Caco-2 (cell line): ENCODE measurements at regions not wholly inside any gene's neighbourhood (a gene's known extent, or its start where the extent isn't known, plus 50 kb on each side); places are given as distances from the start of the nearest gene placed in this dataset.

Experiments used
- BruUV-seq: library from RNA; stranded (reverse); fragments of 400-500 nt; replicated peaks from 2 replicates; lab custom pipeline; 2021; lab: Mats Ljungman, UMichigan
- CTCF ChIA-PET: fragments of 300-600 bp; sonication (Branson Sonifier 250); formaldehyde crosslinking; loops from one replicate; lab custom pipeline; 2022; ENCODE audit warnings: antibody characterized with exemption; lab: Charles Lee
- POLR2A ChIA-PET: fragments of 300-600 bp; sonication (Branson Sonifier 250); formaldehyde crosslinking; loops from one replicate; lab custom pipeline; 2022; ENCODE audit warnings: antibody characterized with exemption; lab: Charles Lee
- DNase-seq, 2 experiments: peaks; one replicate each; pipeline versions ENCODE4 v3.0.0 to v3.0.0-alpha.2; 2020 to 2022
- H3K27me3 ChIP-seq: replicated peaks from 2 replicates; pipeline ENCODE4 v1.6.0; 2011; ENCODE audit warnings: low read length; ENCODE audit not compliant: control insufficient read depth, insufficient read depth
- H3K36me3 ChIP-seq: 2 replicates; pipeline ENCODE4 v1.5.1; 2011; ENCODE audit warnings: low read length; ENCODE audit not compliant: control insufficient read depth, insufficient read depth
- H3K4me1 ChIP-seq: fragments of 250-450 bp; sonication (Bioruptor Pico); 2 replicates; pipeline ENCODE4 v1.5.1; 2020; ENCODE audit warnings: mild to moderate bottlenecking
- H3K4me3 ChIP-seq: 2 replicates; pipeline ENCODE4 v1.5.1; 2011; ENCODE audit warnings: low read depth, mild to moderate bottlenecking, control low read depth, low read length
- H3K9me3 ChIP-seq: fragments of 250-450 bp; sonication (Bioruptor Pico); 2 replicates; pipeline ENCODE4 v1.5.1; 2020; ENCODE audit warnings: mild to moderate bottlenecking, moderate library complexity
- H3K27ac Mint-ChIP-seq: one replicate; pipeline ENCODE4 v1.8.0; 2022; ENCODE audit warnings: mixed read lengths; ENCODE audit not compliant: unreplicated experiment
- H3K27me3 Mint-ChIP-seq: one replicate; pipeline ENCODE4 v1.8.0; 2022; ENCODE audit warnings: mixed read lengths; ENCODE audit not compliant: insufficient read depth, unreplicated experiment
- H3K36me3 Mint-ChIP-seq: one replicate; pipeline ENCODE4 v1.8.0; 2022; ENCODE audit warnings: mild to moderate bottlenecking, mixed read lengths; ENCODE audit not compliant: insufficient read depth, unreplicated experiment
- H3K4me1 Mint-ChIP-seq: one replicate; pipeline ENCODE4 v1.8.0; 2022; ENCODE audit warnings: low read depth, mixed read lengths; ENCODE audit not compliant: unreplicated experiment
- H3K4me3 Mint-ChIP-seq: one replicate; pipeline ENCODE4 v1.8.0; 2022; ENCODE audit warnings: mild to moderate bottlenecking, moderate library complexity, mixed read lengths; ENCODE audit not compliant: unreplicated experiment
- H3K9me3 Mint-ChIP-seq: one replicate; pipeline ENCODE4 v1.8.0; 2022; ENCODE audit warnings: mixed read lengths; ENCODE audit not compliant: unreplicated experiment
- intact Hi-C: fragments of 100-400 bp; cut with micrococcal nuclease; formaldehyde crosslinking; loops from one replicate; pipeline ENCODE4 v1.10.0; 2022; ENCODE audit not compliant: unreplicated experiment
- TF ChIP-seq, protein P1 (sequence below), 2 experiments: fragments of 200-600 bp in 1 of 2; IDR thresholded peaks; 1 replicate in 1 of 2; 2 replicates in 1 of 2; pipeline versions ENCODE4 v1.5.1 to v1.8.0; 2011 to 2022; ENCODE audit warnings: antibody characterized with exemption in 1 of 2, control low read depth in 1 of 2, inconsistent platforms in 1 of 2, low read depth in 1 of 2, low read length in 1 of 2, mild to moderate bottlenecking in 1 of 2, moderate library complexity in 1 of 2; ENCODE audit not compliant: insufficient read depth in 1 of 2, severe bottlenecking in 1 of 2, unreplicated experiment in 1 of 2

DNA sequence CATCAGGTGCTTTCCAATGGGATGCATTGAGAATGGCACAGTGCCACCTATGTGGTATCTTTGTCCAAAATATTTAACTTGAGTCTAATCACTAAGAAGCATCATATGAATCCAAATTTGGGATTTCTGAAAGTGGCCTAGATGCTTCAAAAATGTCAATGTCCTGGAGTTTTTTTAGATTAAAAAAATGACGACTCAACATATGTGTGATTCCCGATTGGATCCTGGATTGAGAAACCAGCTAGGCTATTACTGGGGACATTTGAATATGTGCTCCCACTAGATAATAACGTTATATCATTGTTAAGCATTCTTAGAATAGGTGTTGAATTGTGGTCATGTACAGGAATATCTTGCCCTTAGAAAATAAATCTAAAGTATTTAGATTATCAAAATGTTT, 189.2 kb downstream of the TBXT start:
- H3K27ac Mint-ChIP-seq = no peak overlapping the region
- POLR2A ChIA-PET = no interaction called here
- Histone ChIP-seq H3K4me3 (no peak overlapping the region), H3K4me1 (no peaks in the 10 kb centered on the region), H3K36me3 (no peaks in the 10 kb centered on the region), H3K9me3 (no peaks in the 10 kb centered on the region), H3K27me3 (no peaks in the 10 kb centered on the region)
- no peaks in the 10 kb centered on the region for H3K36me3 Mint-ChIP-seq
- CTCF ChIA-PET = no interaction called here
- no peaks in the 10 kb centered on the region for H3K9me3 Mint-ChIP-seq
- no TSS peak for BruUV-seq
- DNase-seq = no peak
- TF ChIP-seq, protein P1, sequence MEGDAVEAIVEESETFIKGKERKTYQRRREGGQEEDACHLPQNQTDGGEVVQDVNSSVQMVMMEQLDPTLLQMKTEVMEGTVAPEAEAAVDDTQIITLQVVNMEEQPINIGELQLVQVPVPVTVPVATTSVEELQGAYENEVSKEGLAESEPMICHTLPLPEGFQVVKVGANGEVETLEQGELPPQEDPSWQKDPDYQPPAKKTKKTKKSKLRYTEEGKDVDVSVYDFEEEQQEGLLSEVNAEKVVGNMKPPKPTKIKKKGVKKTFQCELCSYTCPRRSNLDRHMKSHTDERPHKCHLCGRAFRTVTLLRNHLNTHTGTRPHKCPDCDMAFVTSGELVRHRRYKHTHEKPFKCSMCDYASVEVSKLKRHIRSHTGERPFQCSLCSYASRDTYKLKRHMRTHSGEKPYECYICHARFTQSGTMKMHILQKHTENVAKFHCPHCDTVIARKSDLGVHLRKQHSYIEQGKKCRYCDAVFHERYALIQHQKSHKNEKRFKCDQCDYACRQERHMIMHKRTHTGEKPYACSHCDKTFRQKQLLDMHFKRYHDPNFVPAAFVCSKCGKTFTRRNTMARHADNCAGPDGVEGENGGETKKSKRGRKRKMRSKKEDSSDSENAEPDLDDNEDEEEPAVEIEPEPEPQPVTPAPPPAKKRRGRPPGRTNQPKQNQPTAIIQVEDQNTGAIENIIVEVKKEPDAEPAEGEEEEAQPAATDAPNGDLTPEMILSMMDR (IDR thresholded peaks at IDR 0.05; ENCODE audit: insufficient read depth in 1 of 2, low read depth in 1 of 2, low read length in 1 of 2, severe bottlenecking in 1 of 2, unreplicated experiment in 1 of 2) = no peak
- peaks cover 9% of the 10 kb centered on the region for H3K27me3 Mint-ChIP-seq
- H3K4me1 Mint-ChIP-seq = no peaks in the 10 kb centered on the region
- H3K4me3 Mint-ChIP-seq = no peak overlapping the region
- intact Hi-C loops = no loop called here

DNA sequence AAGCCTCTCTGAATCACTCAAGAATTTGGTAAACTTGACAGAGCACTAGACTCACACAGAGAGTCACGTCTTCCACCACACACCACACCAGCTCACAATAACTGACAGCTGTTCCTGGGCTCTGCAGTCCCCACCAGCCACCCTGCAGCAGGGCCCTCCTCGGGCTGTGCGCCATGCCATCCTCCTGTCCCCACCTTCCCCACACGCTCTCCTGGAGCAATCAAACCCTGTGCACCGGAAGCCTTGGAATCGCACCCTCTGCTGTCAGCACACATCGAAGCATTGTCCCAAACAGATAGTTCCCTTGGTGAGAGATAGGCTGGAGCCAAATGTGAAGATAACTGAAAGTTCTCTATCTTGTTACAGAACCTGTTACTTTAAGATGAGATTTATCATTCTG, 191.0 kb downstream of the TBXT start:
- Mint-ChIP-seq H3K4me3 (no peak overlapping the region), H3K27me3 (peaks cover 9% of the 10 kb centered on the region), H3K36me3 (no peaks in the 10 kb centered on the region), H3K4me1 (no peaks in the 10 kb centered on the region), H3K27ac (no peak overlapping the region), H3K9me3 (no peaks in the 10 kb centered on the region)
- Histone ChIP-seq H3K36me3 (no peaks in the 10 kb centered on the region), H3K4me3 (no peak overlapping the region), H3K9me3 (no peaks in the 10 kb centered on the region), H3K4me1 (no peaks in the 10 kb centered on the region), H3K27me3 (no peaks in the 10 kb centered on the region)
- ChIA-PET CTCF (no interaction called here), POLR2A (no interaction called here)
- intact Hi-C loops = no loop called here
- TF ChIP-seq, protein P1 (IDR thresholded peaks at IDR 0.05; ENCODE audit: insufficient read depth in 1 of 2, low read depth in 1 of 2, low read length in 1 of 2, severe bottlenecking in 1 of 2, unreplicated experiment in 1 of 2) = no peak
- DNase-seq = no peak
- no TSS peak for BruUV-seq

DNA sequence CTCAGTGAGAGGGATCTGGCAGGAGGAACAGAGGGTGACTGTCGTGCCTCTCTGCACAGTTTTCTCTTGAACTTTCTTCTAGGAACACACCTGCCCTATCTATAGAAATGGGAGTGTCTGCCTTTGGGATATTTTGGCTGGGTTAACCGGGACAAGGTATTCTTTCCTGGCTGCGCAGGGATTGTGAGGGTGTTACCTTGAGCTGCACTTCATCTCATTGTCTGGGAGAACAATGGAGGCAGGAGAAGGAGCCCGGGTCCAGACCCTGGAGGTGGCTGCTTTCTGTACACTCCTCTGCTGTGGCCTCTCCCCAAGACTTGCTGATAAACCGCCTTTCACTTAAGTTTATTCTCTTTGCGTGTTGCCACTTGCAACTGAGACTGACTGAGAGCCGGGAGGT, 192.8 kb downstream of the TBXT start:
- peaks cover 13% of the 10 kb centered on the region for H3K27me3 Mint-ChIP-seq
- intact Hi-C loops = no loop called here
- Histone ChIP-seq H3K36me3 (no peaks in the 10 kb centered on the region), H3K27me3 (no peaks in the 10 kb centered on the region), H3K4me1 (no peaks in the 10 kb centered on the region), H3K4me3 (no peak overlapping the region), H3K9me3 (no peaks in the 10 kb centered on the region)
- TF ChIP-seq, protein P1 (IDR thresholded peaks at IDR 0.05; ENCODE audit: insufficient read depth in 1 of 2, low read depth in 1 of 2, low read length in 1 of 2, severe bottlenecking in 1 of 2, unreplicated experiment in 1 of 2) = no peak
- no peak for DNase-seq
- no TSS peak for BruUV-seq
- ChIA-PET CTCF (no interaction called here), POLR2A (no interaction called here)
- no peaks in the 10 kb centered on the region for H3K9me3 Mint-ChIP-seq
- H3K4me1 Mint-ChIP-seq = no peaks in the 10 kb centered on the region
- no peaks in the 10 kb centered on the region for H3K36me3 Mint-ChIP-seq
- H3K27ac Mint-ChIP-seq = no peak overlapping the region
- no peak overlapping the region for H3K4me3 Mint-ChIP-seq
